Epithelial cell of proximal tubule (primary cell): ENCODE measurements at regions not wholly inside any gene's neighbourhood (a gene's known extent, or its start where the extent isn't known, plus 50 kb on each side); places are given as distances from the start of the nearest gene placed in this dataset.

Source experiments
- DNase-seq: peaks from one replicate; pipeline ENCODE4 v3.0.0-alpha.2; 2011; ENCODE audit warnings: low read depth
- H3K4me3 ChIP-seq: 2 replicates; pipeline ENCODE4 v1.5.1; 2011; ENCODE audit warnings: low read depth, mild to moderate bottlenecking, low read length
- CTCF ChIP-seq: conservative IDR thresholded peaks from 2 replicates; pipeline ENCODE4 v1.5.1; 2012; ENCODE audit warnings: low read depth, mild to moderate bottlenecking, low read length

- H3K4me3 ChIP-seq: no peak overlapping the region
- TF ChIP-seq CTCF: peak; percentile 50
- no peak for DNase-seq
Observed at GRCh38 chr6:63066055-63066704, 145.1 kb upstream of the FKBP1C start.

GRCh38 chr6:63094947-63095346, 116.3 kb upstream of the FKBP1C start:
- TF ChIP-seq CTCF: no peak
- no peak overlapping the region for H3K4me3 ChIP-seq
- DNase-seq: no peak

GRCh38 chr6:63097222-63097621, 114.0 kb upstream of the FKBP1C start:
- TF ChIP-seq CTCF: no peak
- H3K4me3 ChIP-seq: no peak overlapping the region
- DNase-seq: no peak

- no peak for DNase-seq
- TF ChIP-seq CTCF: no peak
- no peak overlapping the region for H3K4me3 ChIP-seq
Observed at GRCh38 chr6:63098789-63099188, 112.5 kb upstream of the FKBP1C start.

- H3K4me3 ChIP-seq: no peak overlapping the region
- no peak for TF ChIP-seq CTCF
- DNase-seq: no peak
Observed at GRCh38 chr6:63099772-63100459, 111.4 kb upstream of the FKBP1C start.

GRCh38 chr6:63114610-63115211, 96.6 kb upstream of the FKBP1C start:
- no peak for TF ChIP-seq CTCF
- no peak overlapping the region for H3K4me3 ChIP-seq

More at GRCh38 chr6:63114610-63115211, 96.6 kb upstream of the FKBP1C start:
- DNase-seq: no peak
